ENCODE measurements at regions not wholly inside any gene's neighbourhood (a gene's known extent, or its start where the extent isn't known, plus 50 kb on each side); places are given as distances from the start of the nearest gene placed in this dataset.
A peak's percentile ranks its signal among the peaks of the same experiment; 100 is the strongest.

GRCh38 chr2:166592750-166593149, 98.7 kb upstream of the SCN7A start:
- no peak overlapping the region for H3K27ac Mint-ChIP-seq (ENCODE audit: unreplicated experiment)
- DNase-seq (ENCODE audit: low read depth), result no peak
- Histone ChIP-seq H2AFZ (ENCODE audit: low read depth, low read length) (no peak overlapping the region), H3K9ac (ENCODE audit: low read length) (peak overlapping the region; percentile 34), H3K4me2 (ENCODE audit: low read length) (peak overlapping the region; percentile 22), H3K4me3 (ENCODE audit: insufficient read depth, low read depth, low read length) (no peak overlapping the region), H3K27me3 (ENCODE audit: insufficient read depth, low read length) (no peaks in the 10 kb centered on the region), H3K4me1 (ENCODE audit: insufficient read depth, low read length) (peaks cover 20% of the 10 kb centered on the region), H3K27ac (ENCODE audit: low read depth, low read length) (peak overlapping the region; percentile 83), H3K36me3 (ENCODE audit: insufficient read depth, low read length) (no peaks in the 10 kb centered on the region), H3K79me2 (ENCODE audit: insufficient read depth, low read length) (no peaks in the 10 kb centered on the region), H3K9me3 (ENCODE audit: insufficient read depth, low read depth, low read length) (peaks cover 3% of the 10 kb centered on the region), H4K20me1 (ENCODE audit: insufficient read depth, low read length) (no peaks in the 10 kb centered on the region)
- H3K27me3 Mint-ChIP-seq (ENCODE audit: low read depth, unreplicated experiment), result no peaks in the 10 kb centered on the region
- H3K9me3 Mint-ChIP-seq (ENCODE audit: unreplicated experiment), result peaks cover 6% of the 10 kb centered on the region
- no peak for TF ChIP-seq EZH2 (IDR thresholded peaks at IDR 0.05; ENCODE audit: insufficient read depth, low read length)
- no peak for TF ChIP-seq CTCF (IDR thresholded peaks at IDR 0.05; ENCODE audit: insufficient read depth, low read depth, low read length)
- no peak overlapping the region for H3K4me3 Mint-ChIP-seq (ENCODE audit: unreplicated experiment)
- FAIRE-seq, result peak; percentile 5
- H3K36me3 Mint-ChIP-seq (ENCODE audit: low read depth, unreplicated experiment), result no peaks in the 10 kb centered on the region
- H3K4me1 Mint-ChIP-seq (ENCODE audit: low read depth, unreplicated experiment), result peaks cover 5% of the 10 kb centered on the region

- H3K4me3 Mint-ChIP-seq (ENCODE audit: unreplicated experiment), result no peak overlapping the region
Measured at GRCh38 chr2:166591226-166591625, 97.2 kb upstream of the SCN7A start.

More at GRCh38 chr2:166591226-166591625, 97.2 kb upstream of the SCN7A start:
- H3K9ac ChIP-seq (ENCODE audit: low read length), result no peak overlapping the region
- H3K27me3 Mint-ChIP-seq (ENCODE audit: low read depth, unreplicated experiment), result no peaks in the 10 kb centered on the region
- no peaks in the 10 kb centered on the region for H3K36me3 Mint-ChIP-seq (ENCODE audit: low read depth, unreplicated experiment)
- no peak for FAIRE-seq
- no peak for DNase-seq (ENCODE audit: low read depth)
- no peak overlapping the region for H3K4me2 ChIP-seq (ENCODE audit: low read length)
- peaks cover 5% of the 10 kb centered on the region for H3K4me1 Mint-ChIP-seq (ENCODE audit: low read depth, unreplicated experiment)
- H3K27me3 ChIP-seq (ENCODE audit: insufficient read depth, low read length), result no peaks in the 10 kb centered on the region
- no peaks in the 10 kb centered on the region for H3K9me3 Mint-ChIP-seq (ENCODE audit: unreplicated experiment)
- no peak overlapping the region for H2AFZ ChIP-seq (ENCODE audit: low read depth, low read length)
- H4K20me1 ChIP-seq (ENCODE audit: insufficient read depth, low read length), result no peaks in the 10 kb centered on the region
- peaks cover 20% of the 10 kb centered on the region for H3K4me1 ChIP-seq (ENCODE audit: insufficient read depth, low read length)
- H3K36me3 ChIP-seq (ENCODE audit: insufficient read depth, low read length), result no peaks in the 10 kb centered on the region
- H3K27ac Mint-ChIP-seq (ENCODE audit: unreplicated experiment), result no peak overlapping the region
- H3K79me2 ChIP-seq (ENCODE audit: insufficient read depth, low read length), result no peaks in the 10 kb centered on the region
- no peak overlapping the region for H3K4me3 ChIP-seq (ENCODE audit: insufficient read depth, low read depth, low read length)
- H3K9me3 ChIP-seq (ENCODE audit: insufficient read depth, low read depth, low read length), result no peaks in the 10 kb centered on the region
- TF ChIP-seq CTCF (IDR thresholded peaks at IDR 0.05; ENCODE audit: insufficient read depth, low read depth, low read length), result no peak
- TF ChIP-seq EZH2 (IDR thresholded peaks at IDR 0.05; ENCODE audit: insufficient read depth, low read length), result no peak
- no peak overlapping the region for H3K27ac ChIP-seq (ENCODE audit: low read depth, low read length)
